Activated CD8-positive, alpha-beta memory T cell treated with anti-CD3 and anti-CD28 coated beads, Interleukin-2, amount 50 U/mL, for 1 hour (primary cell): ENCODE measurements at regions not wholly inside any gene's neighbourhood (a gene's known extent, or its start where the extent isn't known, plus 50 kb on each side); places are given as distances from the start of the nearest gene placed in this dataset.

ENCODE experiments used
- DNase-seq: peaks from one replicate; pipeline ENCODE4 v3.0.0-alpha.2; 2020; ENCODE audit errors: extremely low read depth

DNA sequence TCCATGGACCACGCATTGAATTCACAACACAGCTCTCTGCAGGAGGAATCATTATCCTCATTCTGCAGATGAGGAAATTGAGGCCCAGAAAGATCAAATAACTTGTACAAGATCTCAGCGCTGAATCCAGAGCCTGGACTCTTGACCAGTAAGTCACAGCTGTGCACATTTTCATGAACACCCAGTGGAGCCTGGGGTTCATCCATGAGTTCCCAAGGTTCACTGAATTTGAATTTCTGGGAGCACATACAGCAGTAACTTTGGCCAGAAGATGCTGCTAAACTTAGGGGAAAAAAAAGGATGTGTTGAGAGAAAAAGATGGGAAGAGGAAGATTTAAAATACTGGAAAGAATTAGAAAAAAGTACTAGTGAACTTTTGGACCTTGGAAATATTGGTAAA lies 218.7 kb upstream of the PPARGC1A start:
- DNase-seq, result no peak

DNA sequence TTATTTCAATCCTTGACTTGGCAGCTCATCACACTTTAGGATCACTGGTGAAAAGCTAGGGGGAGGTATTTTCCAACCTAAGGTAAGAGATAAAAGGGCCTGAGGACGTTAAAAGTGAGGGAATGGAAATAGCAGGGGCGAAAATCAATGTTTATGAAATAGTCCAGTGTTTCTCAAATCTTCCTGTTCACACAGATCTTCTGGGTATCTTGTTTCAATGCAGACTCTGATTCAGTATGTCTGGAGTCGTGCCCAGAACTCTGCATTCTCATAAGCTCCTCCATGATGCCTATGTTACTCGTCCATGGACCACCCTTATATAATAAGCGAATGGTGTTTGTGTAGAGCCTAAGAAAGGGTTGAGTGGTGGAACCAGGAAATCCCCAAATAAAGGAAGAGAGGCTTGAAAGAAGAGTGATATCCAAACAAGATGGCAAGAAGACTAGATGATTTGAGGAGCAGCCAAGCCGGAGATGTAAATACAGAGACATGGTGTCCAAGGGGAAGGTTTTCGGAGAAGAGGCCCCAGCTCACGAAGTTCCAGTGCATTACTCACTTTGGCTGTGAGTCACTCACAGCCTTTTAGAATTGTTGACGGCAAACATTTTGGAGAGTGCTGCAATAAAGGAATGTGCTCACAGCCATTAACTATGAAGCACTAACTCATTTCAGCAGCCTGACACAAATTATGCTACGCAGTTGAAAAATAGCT lies 215.6 kb upstream of the PPARGC1A start:
- DNase-seq, result no peak

GRCh38 chr4:24104158-24104565 lies 214.3 kb upstream of the PPARGC1A start:
- DNase-seq, result no peak

DNA sequence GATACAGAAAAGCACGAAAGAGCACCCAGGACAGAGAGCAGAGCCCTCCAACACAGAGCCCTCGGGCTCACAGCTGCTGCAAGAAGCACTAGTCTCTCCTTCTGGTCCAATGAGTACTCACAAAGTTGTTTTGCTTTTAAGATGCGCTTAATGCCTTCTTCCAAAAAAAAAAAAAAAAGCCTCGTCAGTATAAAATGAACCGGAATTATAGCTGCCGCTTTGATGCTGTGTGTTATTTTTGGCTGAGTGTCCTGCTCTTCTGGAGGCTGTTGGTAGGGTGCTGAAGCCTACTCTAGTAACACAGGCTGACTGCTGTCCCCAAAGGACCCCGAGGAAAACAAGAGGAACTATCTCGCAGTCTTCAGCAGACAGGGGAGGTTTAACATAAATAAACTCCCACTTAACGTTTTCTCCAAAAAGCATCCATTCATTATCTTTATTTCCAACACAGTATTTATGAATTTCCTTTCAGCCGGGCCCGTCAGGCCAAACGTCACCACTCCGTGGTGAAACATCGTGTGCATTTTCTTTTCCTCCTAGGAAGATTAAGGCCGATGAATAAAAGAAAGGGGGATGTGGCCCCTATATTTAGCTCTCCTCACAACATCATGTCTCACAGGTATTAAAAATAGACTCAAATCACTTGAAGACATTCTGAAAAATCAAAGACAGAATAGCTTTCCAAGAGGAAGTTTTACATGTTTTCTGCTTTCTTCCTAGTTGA lies 213.7 kb upstream of the PPARGC1A start:
- no peak for DNase-seq

GRCh38 chr4:24102621-24103020 lies 212.8 kb upstream of the PPARGC1A start:
- DNase-seq, result no peak

DNA sequence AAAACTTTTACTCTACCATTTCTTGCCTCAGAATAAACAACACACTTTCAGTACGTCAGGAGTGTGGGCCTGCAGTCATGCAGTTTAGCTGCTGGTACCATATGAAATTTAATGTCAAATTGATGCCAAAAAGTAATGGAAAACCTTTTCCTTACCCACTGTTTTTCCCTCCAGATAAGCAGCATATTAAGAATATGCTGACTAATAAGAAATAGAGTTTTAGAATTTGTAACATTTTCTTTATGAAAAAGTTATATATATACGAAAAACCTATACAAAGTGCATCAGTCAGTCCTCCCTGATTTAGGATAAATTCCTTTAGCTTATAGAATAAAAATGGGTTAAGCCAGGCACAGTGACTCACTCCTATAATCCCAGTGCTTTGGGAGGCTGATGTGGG lies 206.8 kb upstream of the PPARGC1A start:
- DNase-seq, result no peak

DNA sequence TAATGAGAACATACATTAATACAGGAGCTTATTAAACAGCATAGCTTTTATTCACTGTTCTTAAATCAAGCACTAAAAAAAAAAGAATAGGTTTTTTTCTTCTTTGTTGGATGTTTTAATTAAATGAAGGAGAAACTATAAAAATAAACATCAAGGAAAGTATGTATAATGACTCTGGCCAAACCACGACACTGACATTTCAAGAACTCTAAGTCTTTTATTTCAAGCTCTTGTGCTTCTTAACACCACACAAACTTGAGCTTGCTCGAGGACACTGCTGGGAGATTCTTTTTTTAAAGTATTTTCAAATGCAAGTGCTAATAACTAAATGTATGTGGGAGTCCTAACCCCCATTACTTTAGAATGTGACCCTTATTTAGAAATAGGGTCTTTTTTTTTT lies 204.9 kb upstream of the PPARGC1A start:
- no peak for DNase-seq

- DNase-seq, result no peak
Observed at GRCh38 chr4:24093446-24093845, 203.6 kb upstream of the PPARGC1A start.

- DNase-seq, result no peak
Observed at GRCh38 chr4:24091639-24092233, 201.9 kb upstream of the PPARGC1A start.

GRCh38 chr4:24089851-24090534 lies 200.1 kb upstream of the PPARGC1A start:
- no peak for DNase-seq

GRCh38 chr4:24080871-24081270 lies 191.0 kb upstream of the PPARGC1A start:
- DNase-seq, result no peak

DNA sequence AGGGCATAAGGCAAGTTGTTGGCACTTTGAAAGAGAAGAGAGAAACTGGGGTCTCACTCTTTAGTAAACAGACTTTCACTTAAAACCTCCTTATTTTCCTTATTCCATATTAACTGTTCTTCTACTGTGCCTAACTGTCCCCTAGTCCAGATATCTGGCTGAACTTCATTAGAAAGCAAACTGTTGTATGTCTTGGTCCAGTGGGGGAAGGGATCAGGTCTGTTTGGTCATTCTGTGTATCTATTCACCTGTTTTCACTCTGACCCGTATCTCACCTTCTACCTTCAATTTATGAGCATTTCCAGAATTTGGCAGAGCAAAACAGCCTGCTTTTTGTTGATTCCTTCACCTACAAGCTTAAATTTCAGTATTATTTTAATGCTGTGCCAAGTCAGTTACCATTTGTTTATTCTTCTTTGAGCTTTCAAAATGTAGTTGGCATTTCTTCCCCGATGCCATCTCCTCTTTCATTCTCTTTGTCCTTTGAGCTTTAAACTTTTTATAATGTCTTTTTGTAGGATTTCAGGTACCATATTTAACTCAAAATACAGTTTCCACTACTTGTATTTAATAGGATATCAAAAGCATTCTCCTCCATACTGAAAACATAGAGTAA lies 188.6 kb upstream of the PPARGC1A start:
- DNase-seq, result no peak

GRCh38 chr4:24076811-24077210 lies 187.0 kb upstream of the PPARGC1A start:
- DNase-seq, result no peak

- DNase-seq, result no peak
Observed at GRCh38 chr4:24073948-24074347, 184.1 kb upstream of the PPARGC1A start.

DNA sequence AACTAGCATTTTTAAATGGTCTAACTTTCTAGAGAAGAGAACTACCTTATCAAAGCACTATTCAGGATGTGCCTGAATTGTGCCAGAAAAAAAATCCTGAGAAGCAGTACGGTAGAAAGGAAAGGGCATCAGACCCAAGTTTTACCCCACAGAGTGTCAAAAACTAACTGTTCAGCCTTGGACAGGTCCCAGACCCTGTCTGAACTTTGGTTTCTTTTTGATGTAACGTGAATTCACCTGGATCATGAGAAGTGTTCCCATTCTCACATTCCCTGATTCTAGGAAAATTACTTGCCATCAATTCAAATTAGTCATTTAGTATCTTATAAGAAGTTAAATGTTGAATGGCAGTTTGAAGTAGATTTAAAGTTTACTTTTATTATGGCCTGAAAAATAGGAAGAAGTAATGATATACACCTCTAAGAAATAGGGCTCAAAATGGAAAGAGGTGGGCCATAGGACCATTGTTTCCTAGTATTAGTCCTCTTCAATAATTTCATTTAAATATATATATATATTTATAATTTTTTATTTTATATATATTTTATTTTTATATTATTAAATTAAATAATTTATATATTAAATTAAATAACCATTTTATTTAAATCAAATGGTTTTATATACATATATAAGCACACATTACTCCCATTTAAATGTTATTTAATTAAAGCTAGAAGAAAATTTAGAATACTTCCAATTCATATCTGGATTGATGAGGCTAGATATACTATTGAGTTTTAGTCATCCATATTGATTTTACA lies 181.9 kb upstream of the PPARGC1A start:
- DNase-seq, result no peak

GRCh38 chr4:24070117-24070516 lies 180.3 kb upstream of the PPARGC1A start:
- no peak for DNase-seq

DNA sequence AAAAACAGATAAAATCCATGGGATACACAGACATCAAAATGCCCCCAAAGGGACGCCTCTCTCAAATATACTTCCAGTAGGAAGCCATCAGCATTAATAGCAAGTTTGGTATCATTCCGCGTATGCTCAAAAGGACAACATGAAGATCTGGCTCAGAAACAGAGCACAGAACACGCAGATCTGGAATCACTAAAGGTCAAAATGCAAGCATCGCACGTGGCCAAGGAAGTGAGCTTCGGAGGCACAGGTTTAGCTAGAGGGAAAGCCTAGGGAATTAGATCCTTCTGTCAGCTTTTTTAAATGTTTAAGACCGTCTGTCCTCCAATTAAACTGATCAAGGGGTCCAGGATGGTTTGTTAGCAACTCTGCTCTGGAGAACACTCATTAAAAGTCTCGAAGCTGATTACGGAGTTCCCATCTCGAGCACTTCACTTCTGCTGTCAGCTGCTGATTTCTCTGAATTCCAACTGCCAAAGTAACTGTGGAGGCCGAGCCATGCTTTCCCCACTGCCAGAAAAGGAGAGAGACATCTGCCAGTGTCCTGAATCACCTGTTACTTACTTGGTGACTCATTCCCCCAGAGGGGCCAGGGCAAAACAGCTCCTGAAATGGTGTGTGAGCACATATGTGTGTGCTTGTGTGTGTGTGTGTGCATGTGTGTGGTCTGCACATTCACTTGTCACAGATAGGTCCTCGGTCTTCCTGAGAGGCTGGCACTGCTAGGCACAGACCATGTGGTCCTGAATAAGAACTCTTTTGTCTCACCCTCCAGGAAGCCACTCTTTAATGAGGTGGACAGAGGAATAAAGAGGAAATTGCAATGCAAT lies 177.7 kb upstream of the PPARGC1A start:
- no peak for DNase-seq

DNA sequence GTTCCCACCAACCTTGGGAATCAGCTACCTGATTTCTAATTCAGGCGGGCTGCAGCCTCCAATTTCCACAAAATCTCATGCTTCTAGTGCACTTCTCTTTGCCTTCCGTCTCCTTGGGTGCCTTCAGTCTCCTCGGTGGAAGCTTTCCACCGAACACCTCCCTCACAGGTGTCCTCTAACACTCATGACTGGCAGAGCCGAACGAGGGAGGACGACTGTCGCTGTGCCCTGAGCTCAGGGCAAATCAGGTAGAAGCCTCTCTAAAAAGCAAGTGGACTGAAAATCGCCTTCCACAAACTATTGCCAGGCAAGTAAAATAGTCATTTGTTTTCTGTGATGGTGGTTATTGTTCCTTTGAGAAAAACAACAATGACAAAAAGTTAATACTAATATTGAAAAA lies 176.1 kb upstream of the PPARGC1A start:
- no peak for DNase-seq

DNA sequence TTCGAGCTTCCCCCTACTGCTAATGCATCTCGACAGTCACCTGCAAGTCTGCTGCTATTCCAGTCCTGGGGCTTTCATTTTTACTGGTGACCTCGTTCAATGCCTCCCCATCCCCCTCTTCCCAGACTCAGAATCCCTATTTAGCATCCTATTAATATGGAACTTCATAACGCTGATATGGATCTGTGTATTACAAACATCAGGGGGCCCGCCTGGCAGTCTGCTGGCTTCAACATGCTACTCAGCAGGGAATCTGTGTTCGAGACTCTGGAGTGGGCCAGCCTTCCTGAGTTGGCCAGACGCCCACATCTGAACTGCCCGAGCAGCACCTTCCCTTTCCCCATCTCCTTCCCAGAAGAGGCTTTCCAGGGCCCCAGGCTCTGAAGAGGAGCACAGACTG lies 173.9 kb upstream of the PPARGC1A start:
- DNase-seq, result no peak

- no peak for DNase-seq
Observed at GRCh38 chr4:24060932-24061331, 171.1 kb upstream of the PPARGC1A start.
